ENCODE measurements at regions not wholly inside any gene's neighbourhood (a gene's known extent, or its start where the extent isn't known, plus 50 kb on each side); places are given as distances from the start of the nearest gene placed in this dataset.

DNA sequence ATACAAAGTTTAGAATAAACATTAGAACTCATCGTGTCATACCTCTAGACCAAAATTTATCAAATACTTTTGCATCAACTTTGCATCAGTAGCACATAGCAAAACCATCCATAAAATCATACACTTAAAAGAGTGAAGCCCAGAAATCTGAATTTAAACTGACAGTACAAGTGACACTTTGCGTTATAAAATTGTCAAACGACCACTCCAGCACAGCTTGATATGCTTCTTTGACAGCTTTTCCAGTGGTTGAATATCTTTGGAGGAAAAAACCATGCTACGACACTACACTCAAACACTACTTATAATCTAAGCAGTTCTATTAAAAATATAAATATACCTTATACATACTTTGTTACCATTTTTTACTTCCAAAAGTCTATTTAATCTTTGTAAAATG, 1644.4 kb downstream of the STIM2 start:
- TF ChIP-seq TAF1 (IDR thresholded peaks at IDR 0.05; ENCODE audit: borderline replicate concordance, low read depth, low read length) (no peak), POLR2A (IDR thresholded peaks at IDR 0.05; ENCODE audit: low read depth, low read length) (no peak)
